ENCODE measurements at regions not wholly inside any gene's neighbourhood (a gene's known extent, or its start where the extent isn't known, plus 50 kb on each side); places are given as distances from the start of the nearest gene placed in this dataset.

- H3K4me3 ChIP-seq (ENCODE audit: low read depth, low read length) = no peak overlapping the region
- no peak for DNase-seq (ENCODE audit: low read depth)
- in situ Hi-C loops (cut with HindIII; ENCODE audit: low sequenced_read_pairs) = no loop called here
- TF ChIP-seq CTCF (IDR thresholded peaks at IDR 0.05; ENCODE audit: low read depth, low read length, missing control alignments) = no peak
Measured at GRCh38 chr6:45808042-45808645, 207.5 kb downstream of the CLIC5 start.

DNA sequence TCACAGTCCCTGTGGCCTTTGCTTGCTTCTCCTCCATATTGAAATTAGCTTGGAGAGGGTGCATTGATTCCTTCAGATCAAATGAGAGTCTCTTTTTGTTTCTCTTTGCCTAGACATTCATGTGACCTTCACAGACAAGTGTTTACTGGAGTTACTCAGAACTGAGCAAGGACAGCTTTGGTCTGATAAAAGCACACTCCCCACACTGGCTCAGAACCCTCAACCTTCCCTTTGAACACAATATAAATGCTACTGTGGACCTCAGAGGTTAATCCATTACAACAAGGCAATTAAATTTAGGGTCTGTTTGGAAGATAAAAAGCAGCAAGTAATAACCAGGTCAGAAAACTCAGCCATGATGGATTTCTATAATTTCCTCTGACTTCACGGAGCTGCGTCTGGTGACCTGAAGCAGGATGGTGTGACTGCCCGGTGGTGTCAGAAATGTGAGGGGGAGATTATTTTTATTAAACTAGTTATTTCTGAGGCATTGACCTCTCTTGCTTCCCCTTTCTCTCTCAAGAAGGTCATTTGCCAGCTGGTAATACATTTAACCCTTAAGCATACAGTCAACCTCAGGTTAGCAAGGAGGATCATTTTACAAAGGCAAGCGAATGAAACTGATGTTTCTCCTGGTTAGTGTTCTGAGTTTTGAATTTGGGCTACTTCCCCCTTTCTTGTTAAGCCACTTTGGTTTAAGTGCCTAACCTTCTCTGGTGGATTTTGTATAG, 208.2 kb downstream of the CLIC5 start:
- no peak for TF ChIP-seq CTCF (IDR thresholded peaks at IDR 0.05; ENCODE audit: low read depth, low read length, missing control alignments)
- in situ Hi-C loops (cut with HindIII; ENCODE audit: low sequenced_read_pairs) = no loop called here
- no peak overlapping the region for H3K4me3 ChIP-seq (ENCODE audit: low read depth, low read length)
- no peak for DNase-seq (ENCODE audit: low read depth)

DNA sequence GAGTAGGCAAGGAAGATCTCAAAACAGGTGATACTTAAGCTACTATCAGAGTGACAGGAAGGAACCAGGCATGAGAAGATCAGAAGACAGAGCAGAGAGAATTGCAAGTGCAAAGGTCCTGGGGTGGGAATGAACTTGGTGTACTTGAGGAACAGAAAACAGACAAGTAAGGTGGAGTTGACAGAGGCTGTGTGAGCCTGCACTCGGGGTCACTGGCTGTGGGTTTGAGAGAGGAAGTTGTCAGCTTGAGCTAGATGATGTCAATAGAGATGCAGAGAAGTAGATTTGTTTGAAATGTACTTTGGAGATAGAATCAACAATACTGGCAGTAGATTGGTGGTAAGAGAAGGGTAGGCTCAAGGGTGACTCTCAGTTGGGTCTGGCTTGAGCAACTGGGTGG, 209.5 kb downstream of the CLIC5 start:
- no peak for DNase-seq (ENCODE audit: low read depth)
- no peak for TF ChIP-seq CTCF (IDR thresholded peaks at IDR 0.05; ENCODE audit: low read depth, low read length, missing control alignments)
- no peak overlapping the region for H3K4me3 ChIP-seq (ENCODE audit: low read depth, low read length)
- in situ Hi-C loops (cut with HindIII; ENCODE audit: low sequenced_read_pairs) = no loop called here

DNA sequence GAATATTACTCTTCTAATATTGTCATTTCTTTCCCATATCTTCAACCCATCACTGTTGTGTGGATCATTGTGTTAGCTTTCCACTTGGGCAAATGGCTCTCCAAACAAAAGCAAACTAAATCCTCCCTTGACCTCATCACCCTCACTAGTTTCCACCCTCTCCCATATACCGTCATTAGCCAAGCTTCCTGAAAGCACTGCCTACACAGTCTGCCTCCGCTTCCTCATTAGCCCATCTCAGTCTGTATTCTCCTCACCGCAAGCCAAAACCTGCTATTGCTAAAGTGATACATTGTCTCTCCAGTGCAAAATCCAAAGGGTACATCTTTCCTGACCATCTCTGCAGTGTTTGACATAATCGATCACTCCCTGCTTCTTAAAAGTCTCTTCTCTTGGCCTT, 212.6 kb downstream of the CLIC5 start:
- TF ChIP-seq CTCF (IDR thresholded peaks at IDR 0.05; ENCODE audit: low read depth, low read length, missing control alignments) = no peak
- no peak for DNase-seq (ENCODE audit: low read depth)
- in situ Hi-C loops (cut with HindIII; ENCODE audit: low sequenced_read_pairs) = no loop called here
- no peak overlapping the region for H3K4me3 ChIP-seq (ENCODE audit: low read depth, low read length)

GRCh38 chr6:45801471-45802289, 214.0 kb downstream of the CLIC5 start:
- TF ChIP-seq CTCF (IDR thresholded peaks at IDR 0.05; ENCODE audit: low read depth, low read length, missing control alignments) = no peak
- DNase-seq (ENCODE audit: low read depth) = no peak
- in situ Hi-C loops (cut with HindIII; ENCODE audit: low sequenced_read_pairs) = no loop called here
- H3K4me3 ChIP-seq (ENCODE audit: low read depth, low read length) = no peak overlapping the region

- no peak for TF ChIP-seq CTCF (IDR thresholded peaks at IDR 0.05; ENCODE audit: low read depth, low read length, missing control alignments)
- DNase-seq (ENCODE audit: low read depth) = no peak
- in situ Hi-C loops (cut with HindIII; ENCODE audit: low sequenced_read_pairs) = no loop called here
- no peak overlapping the region for H3K4me3 ChIP-seq (ENCODE audit: low read depth, low read length)
Measured at GRCh38 chr6:45800911-45801310, 214.7 kb downstream of the CLIC5 start.

Measured in astrocyte of the cerebellum (primary cell).